ENCODE measurements at regions not wholly inside any gene's neighbourhood (a gene's known extent, or its start where the extent isn't known, plus 50 kb on each side); places are given as distances from the start of the nearest gene placed in this dataset.

GRCh38 chr15:93460717-93461116 lies 371.7 kb upstream of the RGMA start:
- H3K36me3 ChIP-seq (ENCODE audit: low read depth) = no peaks in the 10 kb centered on the region
- no peaks in the 10 kb centered on the region for H3K27me3 ChIP-seq (replicated peaks; ENCODE audit: insufficient read depth)
- in situ Hi-C loops (cut with MboI) = no loop called here
- no peak overlapping the region for H3K27ac ChIP-seq
- no peaks in the 10 kb centered on the region for H3K9me2 ChIP-seq (ENCODE audit: insufficient read depth)
- no peak overlapping the region for H3K9ac ChIP-seq
- no peaks in the 10 kb centered on the region for H3K79me2 ChIP-seq (ENCODE audit: insufficient read depth)
- DNase-seq = no peak
- H3K4me2 ChIP-seq (ENCODE audit: unreplicated experiment) = no peak overlapping the region
- no peak for TF ChIP-seq EZH2 (IDR thresholded peaks at IDR 0.05; ENCODE audit: insufficient read depth, poor library complexity, severe bottlenecking)
- no peak for TF ChIP-seq EZH2phosphoT487 (IDR thresholded peaks at IDR 0.05; ENCODE audit: insufficient read depth, low read depth)
- H3K9me3 ChIP-seq (ENCODE audit: low read depth) = no peaks in the 10 kb centered on the region
- H3K4me1 ChIP-seq (ENCODE audit: insufficient read depth) = no peaks in the 10 kb centered on the region
- H2AFZ ChIP-seq = no peak overlapping the region
- no peak overlapping the region for H3K4me3 ChIP-seq
- no peaks in the 10 kb centered on the region for H4K20me1 ChIP-seq (ENCODE audit: insufficient read depth)
- no peaks in the 10 kb centered on the region for H3F3A ChIP-seq (ENCODE audit: insufficient read depth)

DNA sequence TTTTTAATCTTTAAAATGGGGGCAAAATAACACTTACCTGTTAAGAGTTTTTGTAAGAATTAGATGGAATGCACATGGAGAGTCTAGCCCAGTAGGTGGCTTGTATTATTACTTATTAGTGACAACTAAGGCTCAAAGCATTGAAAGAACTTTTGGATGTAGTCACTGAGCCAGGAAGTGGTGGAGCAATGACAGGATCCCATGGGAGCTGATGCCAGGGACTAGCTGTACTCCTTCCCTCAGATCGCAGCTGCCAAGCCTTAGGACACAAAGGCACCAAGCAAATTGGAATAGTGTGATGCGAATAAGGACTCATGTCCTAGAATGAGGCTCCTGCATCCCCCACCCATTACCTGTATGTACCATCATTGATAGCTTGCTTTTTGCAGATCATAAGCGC lies 370.4 kb upstream of the RGMA start:
- 42 to 49% methylated on average over 3 of the region's 3 CpGs for WGBS, 2 experiments (ENCODE audit: low coverage in 1 of 2, low lambda C conversion rate in 2 of 2, missing lambda C conversion rate in 2 of 2)
- no peaks in the 10 kb centered on the region for H3F3A ChIP-seq (ENCODE audit: insufficient read depth)
- no peak overlapping the region for H3K27ac ChIP-seq
- H3K27me3 ChIP-seq (replicated peaks; ENCODE audit: insufficient read depth) = no peaks in the 10 kb centered on the region
- no peaks in the 10 kb centered on the region for H3K79me2 ChIP-seq (ENCODE audit: insufficient read depth)
- H3K9me2 ChIP-seq (ENCODE audit: insufficient read depth) = no peaks in the 10 kb centered on the region
- H3K4me1 ChIP-seq (ENCODE audit: insufficient read depth) = no peaks in the 10 kb centered on the region
- no peak overlapping the region for H3K4me3 ChIP-seq
- H3K36me3 ChIP-seq (ENCODE audit: low read depth) = no peaks in the 10 kb centered on the region
- no peak overlapping the region for H2AFZ ChIP-seq
- TF ChIP-seq EZH2 (IDR thresholded peaks at IDR 0.05; ENCODE audit: insufficient read depth, poor library complexity, severe bottlenecking) (no peak), EZH2phosphoT487 (IDR thresholded peaks at IDR 0.05; ENCODE audit: insufficient read depth, low read depth) (no peak)
- H3K4me2 ChIP-seq (ENCODE audit: unreplicated experiment) = no peak overlapping the region
- H3K9me3 ChIP-seq (ENCODE audit: low read depth) = no peaks in the 10 kb centered on the region
- in situ Hi-C loops (cut with MboI) = no loop called here
- H3K9ac ChIP-seq = no peak overlapping the region
- no peak for DNase-seq
- no peaks in the 10 kb centered on the region for H4K20me1 ChIP-seq (ENCODE audit: insufficient read depth)

DNA sequence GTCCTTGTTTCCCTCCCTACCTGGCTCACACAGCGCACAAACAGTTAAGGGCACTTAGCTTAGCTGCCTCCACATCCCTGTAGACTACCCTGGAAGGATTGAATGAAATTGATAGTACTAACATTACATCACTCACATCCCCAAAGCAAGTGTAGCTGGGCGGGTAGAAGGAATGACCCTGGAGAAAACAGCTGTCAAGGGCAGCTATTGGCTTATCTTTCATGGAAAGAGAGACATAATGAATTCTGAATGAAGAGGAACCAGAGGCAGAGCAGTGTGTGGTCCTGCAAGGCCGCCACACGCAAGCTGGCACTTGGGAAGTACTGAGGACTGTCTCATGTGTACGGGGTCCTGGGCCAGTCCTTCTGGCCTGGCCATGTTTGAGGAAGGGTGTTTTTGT lies 369.6 kb upstream of the RGMA start:
- 48 to 50% methylated on average over 5 of the region's 5 CpGs for WGBS, 2 experiments (ENCODE audit: low coverage in 1 of 2, low lambda C conversion rate in 2 of 2, missing lambda C conversion rate in 2 of 2)

GRCh38 chr15:93454788-93455187 lies 365.8 kb upstream of the RGMA start:
- H3K27ac ChIP-seq = no peak overlapping the region
- 35 to 44% methylated on average over 4 to 7 of the region's 7 CpGs for WGBS, 2 experiments (ENCODE audit: low coverage in 1 of 2, low lambda C conversion rate in 2 of 2, missing lambda C conversion rate in 2 of 2)
- peaks cover 4% of the 10 kb centered on the region for H3K9me3 ChIP-seq (ENCODE audit: low read depth)
- no peak overlapping the region for H3K9ac ChIP-seq
- H2AFZ ChIP-seq = no peak overlapping the region
- H4K20me1 ChIP-seq (ENCODE audit: insufficient read depth) = no peaks in the 10 kb centered on the region
- no peaks in the 10 kb centered on the region for H3K79me2 ChIP-seq (ENCODE audit: insufficient read depth)
- no peaks in the 10 kb centered on the region for H3K4me1 ChIP-seq (ENCODE audit: insufficient read depth)
- no peaks in the 10 kb centered on the region for H3F3A ChIP-seq (ENCODE audit: insufficient read depth)
- no peak overlapping the region for H3K4me2 ChIP-seq (ENCODE audit: unreplicated experiment)
- H3K27me3 ChIP-seq (replicated peaks; ENCODE audit: insufficient read depth) = no peaks in the 10 kb centered on the region
- TF ChIP-seq EZH2phosphoT487 (IDR thresholded peaks at IDR 0.05; ENCODE audit: insufficient read depth, low read depth) (no peak), EZH2 (IDR thresholded peaks at IDR 0.05; ENCODE audit: insufficient read depth, poor library complexity, severe bottlenecking) (no peak)
- no peak overlapping the region for H3K4me3 ChIP-seq
- DNase-seq = no peak
- no peaks in the 10 kb centered on the region for H3K36me3 ChIP-seq (ENCODE audit: low read depth)
- in situ Hi-C loops (cut with MboI) = no loop called here
- H3K9me2 ChIP-seq (ENCODE audit: insufficient read depth) = no peaks in the 10 kb centered on the region

More for the DNA sequence above, 369.6 kb upstream of the RGMA start:
- Histone ChIP-seq H4K20me1 (ENCODE audit: insufficient read depth) (no peaks in the 10 kb centered on the region), H3K9ac (no peak overlapping the region), H3K4me2 (ENCODE audit: unreplicated experiment) (no peak overlapping the region), H3K79me2 (ENCODE audit: insufficient read depth) (no peaks in the 10 kb centered on the region), H3K4me3 (no peak overlapping the region), H3F3A (ENCODE audit: insufficient read depth) (no peaks in the 10 kb centered on the region), H3K27me3 (replicated peaks; ENCODE audit: insufficient read depth) (no peaks in the 10 kb centered on the region), H3K36me3 (ENCODE audit: low read depth) (no peaks in the 10 kb centered on the region), H3K27ac (no peak overlapping the region), H3K9me2 (ENCODE audit: insufficient read depth) (no peaks in the 10 kb centered on the region), H2AFZ (no peak overlapping the region), H3K4me1 (ENCODE audit: insufficient read depth) (no peaks in the 10 kb centered on the region), H3K9me3 (ENCODE audit: low read depth) (no peaks in the 10 kb centered on the region)
- TF ChIP-seq EZH2 (IDR thresholded peaks at IDR 0.05; ENCODE audit: insufficient read depth, poor library complexity, severe bottlenecking) = no peak
- no peak for TF ChIP-seq EZH2phosphoT487 (IDR thresholded peaks at IDR 0.05; ENCODE audit: insufficient read depth, low read depth)
- in situ Hi-C loops (cut with MboI) = no loop called here
- no peak for DNase-seq

GRCh38 chr15:93452537-93453211 lies 363.7 kb upstream of the RGMA start:
- Histone ChIP-seq H3K4me3 (no peak overlapping the region), H3K27ac (no peak overlapping the region), H4K20me1 (ENCODE audit: insufficient read depth) (no peaks in the 10 kb centered on the region), H3K9ac (no peak overlapping the region), H3K36me3 (ENCODE audit: low read depth) (no peaks in the 10 kb centered on the region), H3K4me1 (ENCODE audit: insufficient read depth) (no peaks in the 10 kb centered on the region), H3K79me2 (ENCODE audit: insufficient read depth) (no peaks in the 10 kb centered on the region), H3F3A (ENCODE audit: insufficient read depth) (no peaks in the 10 kb centered on the region), H3K27me3 (replicated peaks; ENCODE audit: insufficient read depth) (no peaks in the 10 kb centered on the region), H2AFZ (no peak overlapping the region), H3K9me3 (ENCODE audit: low read depth) (peaks cover 4% of the 10 kb centered on the region), H3K4me2 (ENCODE audit: unreplicated experiment) (no peak overlapping the region), H3K9me2 (ENCODE audit: insufficient read depth) (no peaks in the 10 kb centered on the region)
- DNase-seq = no peak
- in situ Hi-C loops (cut with MboI) = no loop called here
- TF ChIP-seq EZH2 (IDR thresholded peaks at IDR 0.05; ENCODE audit: insufficient read depth, poor library complexity, severe bottlenecking) (no peak), EZH2phosphoT487 (IDR thresholded peaks at IDR 0.05; ENCODE audit: insufficient read depth, low read depth) (no peak)
